ENCODE measurements at regions not wholly inside any gene's neighbourhood (a gene's known extent, or its start where the extent isn't known, plus 50 kb on each side); places are given as distances from the start of the nearest gene placed in this dataset.

- TF ChIP-seq EZH2 (IDR thresholded peaks at IDR 0.05; ENCODE audit: borderline replicate concordance, low read length) (no peak), CTCF (IDR thresholded peaks at IDR 0.05; ENCODE audit: low read length) (no peak)
These were observed 61.5 kb upstream of the PPM1B start for GRCh38 chr2:44107086-44107740.
